Glutamatergic neuron (in vitro differentiated cells): ENCODE measurements at regions not wholly inside any gene's neighbourhood (a gene's known extent, or its start where the extent isn't known, plus 50 kb on each side); places are given as distances from the start of the nearest gene placed in this dataset.

Experiments used
- DNase-seq: peaks from one replicate; pipeline ENCODE4 v3.0.0; 2022
- H3K27ac Mint-ChIP-seq: one replicate; pipeline ENCODE4 v1.8.0; 2020; ENCODE audit warnings: mild to moderate bottlenecking, mixed read lengths, inconsistent platforms; ENCODE audit not compliant: unreplicated experiment
- H3K27me3 Mint-ChIP-seq: one replicate; pipeline ENCODE4 v1.8.0; 2020; ENCODE audit warnings: mild to moderate bottlenecking, moderate library complexity, mixed read lengths, inconsistent platforms; ENCODE audit not compliant: unreplicated experiment
- H3K36me3 Mint-ChIP-seq: one replicate; pipeline ENCODE4 v1.8.0; 2020; ENCODE audit warnings: mild to moderate bottlenecking, mixed read lengths, inconsistent platforms; ENCODE audit not compliant: unreplicated experiment
- H3K4me1 Mint-ChIP-seq: one replicate; pipeline ENCODE4 v1.8.0; 2020; ENCODE audit warnings: mild to moderate bottlenecking, low read depth, mixed read lengths, inconsistent platforms; ENCODE audit not compliant: unreplicated experiment
- H3K4me3 Mint-ChIP-seq: one replicate; pipeline ENCODE4 v1.8.0; 2020; ENCODE audit warnings: mild to moderate bottlenecking, mixed read lengths, inconsistent platforms; ENCODE audit not compliant: unreplicated experiment
- H3K9me3 Mint-ChIP-seq: one replicate; pipeline ENCODE4 v1.8.0; 2020; ENCODE audit warnings: mild to moderate bottlenecking, moderate library complexity, mixed read lengths, inconsistent platforms; ENCODE audit not compliant: unreplicated experiment
- CTCF ChIP-seq: fragments of 200-600 bp; sonication (generic); IDR thresholded peaks from one replicate; pipeline ENCODE4 v1.5.0; 2021; ENCODE audit not compliant: partially characterized antibody, unreplicated experiment

- Mint-ChIP-seq H3K4me1 (peaks cover 10% of the 10 kb centered on the region), H3K27ac (no peak overlapping the region), H3K4me3 (no peak overlapping the region), H3K36me3 (no peaks in the 10 kb centered on the region), H3K27me3 (peaks cover under 1% of the 10 kb centered on the region), H3K9me3 (peaks cover 2% of the 10 kb centered on the region)
- TF ChIP-seq CTCF: no peak
- DNase-seq: no peak
Measured at GRCh38 chr6:167762259-167762962, 64.3 kb upstream of the AFDN start.

GRCh38 chr6:167763056-167763944, 63.4 kb upstream of the AFDN start:
- Mint-ChIP-seq H3K4me1 (peaks cover 7% of the 10 kb centered on the region), H3K27ac (no peak overlapping the region), H3K36me3 (no peaks in the 10 kb centered on the region), H3K4me3 (no peak overlapping the region), H3K9me3 (peaks cover 5% of the 10 kb centered on the region), H3K27me3 (no peaks in the 10 kb centered on the region)
- TF ChIP-seq CTCF: no peak
- no peak for DNase-seq

- Mint-ChIP-seq H3K36me3 (peaks cover 4% of the 10 kb centered on the region), H3K4me1 (peaks cover 7% of the 10 kb centered on the region), H3K9me3 (peaks cover 6% of the 10 kb centered on the region), H3K27ac (no peak overlapping the region), H3K27me3 (peaks cover under 1% of the 10 kb centered on the region), H3K4me3 (no peak overlapping the region)
- TF ChIP-seq CTCF: no peak
- no peak for DNase-seq
Measured at GRCh38 chr6:167764215-167764614, 62.5 kb upstream of the AFDN start.

GRCh38 chr6:167764713-167765479, 61.8 kb upstream of the AFDN start:
- Mint-ChIP-seq H3K9me3 (peaks cover 8% of the 10 kb centered on the region), H3K4me1 (peaks cover 2% of the 10 kb centered on the region), H3K36me3 (peaks cover 8% of the 10 kb centered on the region), H3K27me3 (peaks cover 2% of the 10 kb centered on the region), H3K27ac (no peak overlapping the region), H3K4me3 (no peak overlapping the region)
- no peak for DNase-seq
- no peak for TF ChIP-seq CTCF
